GM12878 (cell line): ENCODE measurements at regions not wholly inside any gene's neighbourhood (a gene's known extent, or its start where the extent isn't known, plus 50 kb on each side); places are given as distances from the start of the nearest gene placed in this dataset.

ENCODE experiments used
- ATAC-seq: fragments of 200-7000 bp; cut with Tn5 transposase; 3 replicates; pipeline ENCODE4 v1.9.1; 2020; ENCODE audit warnings: mild to moderate bottlenecking, moderate library complexity
- BruUV-seq: library from RNA; stranded (reverse); fragments of 400-500 nt; replicated peaks from 2 replicates; lab custom pipeline; 2021; lab: Mats Ljungman, UMichigan
- CTCF ChIA-PET: fragments of 300-600 bp; sonication (Branson Sonifier 250); formaldehyde crosslinking; extraction: SDS; loops from one replicate; lab custom pipeline; 2021; ENCODE audit warnings: inconsistent platforms; lab: Yijun Ruan, JAX
- POLR2A ChIA-PET: fragments of 350-600 bp; formaldehyde crosslinking; extraction: SDS; loops from one replicate; lab custom pipeline; 2021; ENCODE audit warnings: inconsistent platforms; lab: Charles Lee
- RAD21 ChIA-PET: fragments of 300-600 bp; sonication (Branson Sonifier 250); formaldehyde crosslinking; loops from one replicate; lab custom pipeline; 2023; ENCODE audit warnings: antibody characterized with exemption; ENCODE audit not compliant: unreplicated experiment; lab: Charles Lee
- SMC1A ChIA-PET: fragments of 300-600 bp; sonication (Branson Sonifier 250); formaldehyde crosslinking; loops from one replicate; lab custom pipeline; 2023; ENCODE audit not compliant: unreplicated experiment, uncharacterized antibody; lab: Charles Lee
- DNase-seq: peaks from one replicate; pipeline ENCODE4 v3.0.0-alpha.2; 2011; ENCODE audit warnings: low read depth, low spot score
- FAIRE-seq: peaks from 3 replicates; lab custom pipeline; 2011; peaks lifted over from hg19 to GRCh38; lab: Jason Lieb, UNC
- H2AFZ ChIP-seq: 2 replicates; pipeline ENCODE4 v1.6.0; 2011; ENCODE audit warnings: low read depth, low read length, control low read depth; ENCODE audit not compliant: control insufficient read depth
- H3K27ac ChIP-seq: 2 replicates; pipeline ENCODE4 v1.5.1; 2011; ENCODE audit warnings: control low read depth; ENCODE audit not compliant: control insufficient read depth, insufficient read depth
- H3K27me3 ChIP-seq, 2 experiments: replicated peaks in 1 of 2; 2 replicates each; pipeline versions ENCODE4 v1.6.0 to v1.6.1; 2011; ENCODE audit warnings: low read length in 1 of 2; ENCODE audit not compliant: control insufficient read depth in 2 of 2, insufficient read depth in 2 of 2
- H3K36me3 ChIP-seq, 2 experiments: 2 replicates each; pipeline ENCODE4 v1.5.1; 2011; ENCODE audit warnings: low read length in 1 of 2; ENCODE audit not compliant: control insufficient read depth in 2 of 2, insufficient read depth in 2 of 2
- H3K4me1 ChIP-seq: 2 replicates; pipeline ENCODE4 v1.6.1; 2011; ENCODE audit warnings: mild to moderate bottlenecking, low read length, moderate library complexity, mixed read lengths; ENCODE audit not compliant: control insufficient read depth, insufficient read depth
- H3K4me2 ChIP-seq: 2 replicates; pipeline ENCODE4 v1.6.0; 2011; ENCODE audit warnings: control low read depth; ENCODE audit not compliant: control insufficient read depth, insufficient read depth
- H3K4me3 ChIP-seq: fragments of 200-600 bp; sonication (generic); 2 replicates; pipeline ENCODE4 v1.5.1; 2016
- H3K79me2 ChIP-seq: 2 replicates; pipeline ENCODE4 v1.6.0; 2011; ENCODE audit warnings: low read length; ENCODE audit not compliant: control insufficient read depth, insufficient read depth
- H3K9ac ChIP-seq: 2 replicates; pipeline ENCODE4 v1.8.0; 2011; ENCODE audit warnings: low read length, control low read depth, mixed read lengths; ENCODE audit not compliant: control insufficient read depth, insufficient read depth
- H3K9me3 ChIP-seq: replicated peaks from 3 replicates; pipeline ENCODE4 v1.5.1; 2011; ENCODE audit warnings: mild to moderate bottlenecking, low read length; ENCODE audit not compliant: control insufficient read depth, insufficient read depth
- H4K20me1 ChIP-seq: 2 replicates; pipeline ENCODE4 v1.6.0; 2011; ENCODE audit not compliant: control insufficient read depth, insufficient read depth
- BRCA1 ChIP-seq: IDR thresholded peaks from 2 replicates; pipeline ENCODE4 v1.6.1; 2011; ENCODE audit warnings: low read depth, low read length, improper control_type of control experiment
- CBX3 ChIP-seq: fragments of 200-600 bp; sonication (generic); IDR thresholded peaks from 2 replicates; pipeline ENCODE4 v1.6.1; 2016; ENCODE audit warnings: low read depth, borderline replicate concordance
- CHD4 ChIP-seq: fragments of 200-600 bp; sonication (generic); IDR thresholded peaks from 2 replicates; pipeline ENCODE4 v1.6.1; 2016; ENCODE audit warnings: mild to moderate bottlenecking
- HCFC1 ChIP-seq: fragments of 150-350 bp; IDR thresholded peaks from 2 replicates; pipeline ENCODE4 v1.6.1; 2014; ENCODE audit warnings: low read length
- SMAD1 ChIP-seq: fragments of 450-650 bp; IDR thresholded peaks from 2 replicates; pipeline ENCODE4 v1.6.1; 2018; ENCODE audit warnings: mild to moderate bottlenecking, low read depth; ENCODE audit not compliant: partially characterized antibody
- SMAD5 ChIP-seq: IDR thresholded peaks from 2 replicates; pipeline ENCODE4 v1.6.1; 2016; ENCODE audit warnings: antibody characterized with exemption, low read depth
- TCF12 ChIP-seq: IDR thresholded peaks from 2 replicates; pipeline ENCODE4 v1.6.1; 2011; ENCODE audit warnings: low read depth, mild to moderate bottlenecking, low read length
- WGBS: methylation state at CpG from one replicate; pipeline ENCODE4 v1.1.6; 2016; ENCODE audit warnings: low lambda C conversion rate; ENCODE audit not compliant: insufficient replicate concordance, insufficient coverage; ENCODE audit errors: missing lambda C conversion rate; 5-methylcytosine and 5-hydroxymethylcytosine counted together
- in situ Hi-C: fragments of 300-500 bp; cut with MboI; formaldehyde crosslinking; loops from 9 replicates; pipeline ENCODE4 v1.14.3; 2018; ENCODE audit warnings: mixed read lengths
- intact Hi-C: fragments of 100-400 bp; cut with micrococcal nuclease; formaldehyde crosslinking; loops from one replicate; pipeline ENCODE4 v1.14.2; 2022; ENCODE audit not compliant: unreplicated experiment
- TF ChIP-seq, protein P1 (sequence below): fragments of 150-350 bp; IDR thresholded peaks from 2 replicates; pipeline ENCODE4 v1.6.1; 2014; ENCODE audit warnings: mild to moderate bottlenecking, low read depth, low read length
- TF ChIP-seq, protein P2 (sequence below): fragments of 450-650 bp; IDR thresholded peaks from 2 replicates; pipeline ENCODE4 v1.6.1; 2018; ENCODE audit warnings: borderline replicate concordance, mild to moderate bottlenecking; ENCODE audit not compliant: partially characterized antibody

DNA sequence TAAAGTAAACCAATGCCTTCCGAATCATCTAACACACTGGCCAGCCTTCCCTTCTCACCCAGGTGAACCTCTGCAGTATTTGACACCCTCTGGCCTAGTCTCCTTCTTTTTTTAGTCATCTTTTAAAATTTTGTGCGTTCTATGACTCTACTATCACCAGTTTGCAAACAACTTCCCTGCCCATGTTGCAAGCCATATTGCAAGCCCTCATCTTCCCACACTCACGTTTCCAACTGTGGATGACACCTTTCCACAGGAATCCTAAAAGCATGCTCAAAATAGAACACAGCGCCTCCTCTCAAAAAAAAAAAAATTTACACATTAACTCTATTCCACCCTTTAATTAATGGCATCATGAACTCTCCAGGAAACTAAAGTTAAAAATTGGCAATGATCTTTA is 440.1 kb downstream of the EFNB2 start (continued):
- TF ChIP-seq, protein P1, sequence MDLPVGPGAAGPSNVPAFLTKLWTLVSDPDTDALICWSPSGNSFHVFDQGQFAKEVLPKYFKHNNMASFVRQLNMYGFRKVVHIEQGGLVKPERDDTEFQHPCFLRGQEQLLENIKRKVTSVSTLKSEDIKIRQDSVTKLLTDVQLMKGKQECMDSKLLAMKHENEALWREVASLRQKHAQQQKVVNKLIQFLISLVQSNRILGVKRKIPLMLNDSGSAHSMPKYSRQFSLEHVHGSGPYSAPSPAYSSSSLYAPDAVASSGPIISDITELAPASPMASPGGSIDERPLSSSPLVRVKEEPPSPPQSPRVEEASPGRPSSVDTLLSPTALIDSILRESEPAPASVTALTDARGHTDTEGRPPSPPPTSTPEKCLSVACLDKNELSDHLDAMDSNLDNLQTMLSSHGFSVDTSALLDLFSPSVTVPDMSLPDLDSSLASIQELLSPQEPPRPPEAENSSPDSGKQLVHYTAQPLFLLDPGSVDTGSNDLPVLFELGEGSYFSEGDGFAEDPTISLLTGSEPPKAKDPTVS, result no peak
- TF ChIP-seq SMAD5, result no peak
- TF ChIP-seq BRCA1, result no peak
- no peak for TF ChIP-seq CHD4
- TF ChIP-seq, protein P2, sequence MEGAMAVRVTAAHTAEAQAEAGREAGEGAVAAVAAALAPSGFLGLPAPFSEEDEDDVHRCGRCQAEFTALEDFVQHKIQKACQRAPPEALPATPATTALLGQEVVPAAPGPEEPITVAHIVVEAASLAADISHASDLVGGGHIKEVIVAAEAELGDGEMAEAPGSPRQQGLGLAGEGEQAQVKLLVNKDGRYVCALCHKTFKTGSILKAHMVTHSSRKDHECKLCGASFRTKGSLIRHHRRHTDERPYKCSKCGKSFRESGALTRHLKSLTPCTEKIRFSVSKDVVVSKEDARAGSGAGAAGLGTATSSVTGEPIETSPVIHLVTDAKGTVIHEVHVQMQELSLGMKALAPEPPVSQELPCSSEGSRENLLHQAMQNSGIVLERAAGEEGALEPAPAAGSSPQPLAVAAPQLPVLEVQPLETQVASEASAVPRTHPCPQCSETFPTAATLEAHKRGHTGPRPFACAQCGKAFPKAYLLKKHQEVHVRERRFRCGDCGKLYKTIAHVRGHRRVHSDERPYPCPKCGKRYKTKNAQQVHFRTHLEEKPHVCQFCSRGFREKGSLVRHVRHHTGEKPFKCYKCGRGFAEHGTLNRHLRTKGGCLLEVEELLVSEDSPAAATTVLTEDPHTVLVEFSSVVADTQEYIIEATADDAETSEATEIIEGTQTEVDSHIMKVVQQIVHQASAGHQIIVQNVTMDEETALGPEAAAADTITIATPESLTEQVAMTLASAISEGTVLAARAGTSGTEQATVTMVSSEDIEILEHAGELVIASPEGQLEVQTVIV, result no peak
- no peak for TF ChIP-seq TCF12
- no peak for TF ChIP-seq CBX3

DNA sequence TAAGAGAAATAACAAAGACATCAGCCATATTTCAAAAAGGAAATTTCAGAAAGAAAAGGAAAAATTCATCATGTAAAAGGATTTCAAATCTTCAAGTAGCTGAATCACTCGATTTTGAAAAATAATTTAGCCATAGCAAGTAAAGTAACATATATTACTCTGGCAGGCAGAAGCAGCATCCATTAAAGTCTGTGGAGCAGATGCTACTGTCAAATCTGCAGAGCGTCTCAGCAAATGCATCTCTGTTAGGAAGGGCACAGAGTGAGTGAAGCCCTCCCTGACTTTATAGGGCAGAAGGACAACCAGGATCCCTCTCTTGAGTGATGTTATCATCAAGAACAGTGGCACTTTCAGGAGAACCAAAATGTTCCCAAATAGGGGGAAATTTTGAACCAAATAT is 445.5 kb downstream of the EFNB2 start:
- 25% methylated on average over 2 of the region's 2 CpGs for WGBS
- CTCF ChIA-PET, result no interaction called here
- no peaks in the 10 kb centered on the region for H4K20me1 ChIP-seq
- POLR2A ChIA-PET, result no interaction called here
- no peak overlapping the region for H3K4me3 ChIP-seq
- H3K27me3 ChIP-seq, result no peaks in the 10 kb centered on the region
- RAD21 ChIA-PET, result no interaction called here
- BruUV-seq, result no TSS peak
- TF ChIP-seq SMAD1 (no peak), HCFC1 (no peak)
- no peaks in the 10 kb centered on the region for H3K4me1 ChIP-seq
- no peak overlapping the region for H3K9ac ChIP-seq
- H3K4me2 ChIP-seq, result no peak overlapping the region
- no peaks in the 10 kb centered on the region for H3K79me2 ChIP-seq
- no peaks in the 10 kb centered on the region for H3K36me3 ChIP-seq
- H2AFZ ChIP-seq, result no peak overlapping the region
- SMC1A ChIA-PET, result interaction anchor here (1.3 kb wide), 1 partner anchor 9 kb away, joined by 4 read pairs; no protein-coding TSS in a partner anchor
- no peak overlapping the region for H3K27ac ChIP-seq
- ATAC-seq (no peak), FAIRE-seq (no peak), DNase-seq (no peak)
- intact Hi-C loops (no loop called here), in situ Hi-C loops (no loop called here)
- no peaks in the 10 kb centered on the region for H3K9me3 ChIP-seq
